ENCODE measurements at regions not wholly inside any gene's neighbourhood (a gene's known extent, or its start where the extent isn't known, plus 50 kb on each side); places are given as distances from the start of the nearest gene placed in this dataset.

- no peak for TF ChIP-seq CTCF (IDR thresholded peaks at IDR 0.05)
- no peak for TF ChIP-seq ZFX (IDR thresholded peaks at IDR 0.05; ENCODE audit: borderline replicate concordance)
These were observed 1033.9 kb downstream of the NLGN4X start for GRCh38 chrX:5194806-5195205.
